ENCODE measurements at regions not wholly inside any gene's neighbourhood (a gene's known extent, or its start where the extent isn't known, plus 50 kb on each side); places are given as distances from the start of the nearest gene placed in this dataset.
"Not testable (repeated sequence)": the region's sequence is repeated elsewhere in the genome, so short reads cannot be mapped to it uniquely, and the experiment has no call there.

DNA sequence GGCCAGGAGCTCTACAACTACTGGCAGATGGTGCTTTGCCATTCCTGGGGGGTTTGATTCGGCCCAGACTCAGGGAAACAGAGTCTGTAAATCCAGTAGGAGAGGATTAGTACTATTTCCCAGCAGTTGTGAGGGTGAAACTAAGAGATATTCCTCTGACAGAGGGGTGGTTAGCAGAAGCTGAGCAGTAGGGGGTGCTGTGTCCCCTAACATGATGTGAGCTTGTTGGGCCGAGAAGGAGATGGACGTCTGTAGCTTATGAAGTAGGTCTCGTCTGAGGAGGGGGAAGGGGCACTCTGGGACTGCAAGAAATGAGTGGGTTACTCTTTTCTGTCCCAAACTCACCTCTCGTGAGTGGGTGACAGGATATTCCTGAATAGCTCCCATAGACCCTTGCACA is 179.2 kb upstream of the MBL2 start:
- Mint-ChIP-seq H3K4me1 (ENCODE audit: insufficient read depth, unreplicated experiment) (no peaks in the 10 kb centered on the region), H3K9me3 (ENCODE audit: unreplicated experiment) (no peaks in the 10 kb centered on the region), H3K36me3 (ENCODE audit: insufficient read depth, unreplicated experiment) (no peaks in the 10 kb centered on the region), H3K27ac (ENCODE audit: low read depth, unreplicated experiment) (no peak overlapping the region), H3K4me3 (ENCODE audit: unreplicated experiment) (no peak overlapping the region), H3K27me3 (ENCODE audit: insufficient read depth, unreplicated experiment) (no peaks in the 10 kb centered on the region)
- intact Hi-C loops (cut with micrococcal nuclease): loop anchor here (10.0 kb wide), 2 partner anchors 253 to 363 kb away; no protein-coding TSS in a partner anchor
- peak; percentile 33 for TF ChIP-seq CTCF (IDR thresholded peaks at IDR 0.05; ENCODE audit: unreplicated experiment)
- ChIA-PET CTCF (interaction anchor here (1.0 to 2.4 kb wide), 4 partner anchors 10 to 645 kb away, joined by 3 to 6 read pairs (median 4); no protein-coding TSS in a partner anchor), POLR2A (interaction anchor here (0.6 kb wide), 1 partner anchor 10 kb away, joined by 3 read pairs; no protein-coding TSS in a partner anchor)
- BruUV-seq (replicated peaks): no TSS peak
- DNase-seq (ENCODE audit: unreplicated experiment): peak; percentile 66

DNA sequence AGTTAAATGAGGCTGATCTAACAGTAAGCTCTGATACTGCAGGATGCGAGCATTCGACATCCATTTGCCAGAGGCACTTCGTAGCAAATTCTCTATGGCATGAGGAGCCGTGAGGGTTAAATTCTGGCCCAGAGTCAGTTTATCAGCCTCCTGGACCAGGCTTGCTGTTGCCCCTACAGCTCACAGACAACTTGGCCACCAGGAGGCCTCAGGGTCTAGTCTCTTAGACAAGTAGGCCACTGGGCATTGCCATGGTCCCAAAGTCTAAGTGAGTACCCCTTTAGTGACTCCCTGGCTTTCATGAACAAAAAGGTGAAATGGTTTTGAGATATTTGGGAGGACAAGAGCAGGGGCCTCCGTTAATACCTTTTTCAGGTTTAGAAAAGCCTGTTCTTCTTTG is 178.0 kb upstream of the MBL2 start:
- Mint-ChIP-seq H3K4me3 (ENCODE audit: unreplicated experiment) (no peak overlapping the region), H3K27ac (ENCODE audit: low read depth, unreplicated experiment) (no peak overlapping the region), H3K9me3 (ENCODE audit: unreplicated experiment) (no peaks in the 10 kb centered on the region), H3K27me3 (ENCODE audit: insufficient read depth, unreplicated experiment) (no peaks in the 10 kb centered on the region), H3K36me3 (ENCODE audit: insufficient read depth, unreplicated experiment) (no peaks in the 10 kb centered on the region), H3K4me1 (ENCODE audit: insufficient read depth, unreplicated experiment) (no peaks in the 10 kb centered on the region)
- no TSS peak for BruUV-seq (replicated peaks)
- ChIA-PET POLR2A (no interaction called here), CTCF (interaction anchor here (0.6 to 2.4 kb wide), 2 partner anchors 11 to 82 kb away, joined by 4 to 6 read pairs; no protein-coding TSS in a partner anchor)
- intact Hi-C loops (cut with micrococcal nuclease): loop anchor here (10.0 kb wide), 2 partner anchors 254 to 364 kb away; no protein-coding TSS in a partner anchor
- no peak for TF ChIP-seq CTCF (IDR thresholded peaks at IDR 0.05; ENCODE audit: unreplicated experiment)
- no peak for DNase-seq (ENCODE audit: unreplicated experiment)

- no peak for TF ChIP-seq CTCF (IDR thresholded peaks at IDR 0.05; ENCODE audit: unreplicated experiment)
- ChIA-PET CTCF (no interaction called here), POLR2A (no interaction called here)
- Mint-ChIP-seq H3K9me3 (ENCODE audit: unreplicated experiment) (no peaks in the 10 kb centered on the region), H3K4me1 (ENCODE audit: insufficient read depth, unreplicated experiment) (no peaks in the 10 kb centered on the region), H3K36me3 (ENCODE audit: insufficient read depth, unreplicated experiment) (no peaks in the 10 kb centered on the region), H3K27me3 (ENCODE audit: insufficient read depth, unreplicated experiment) (no peaks in the 10 kb centered on the region), H3K4me3 (ENCODE audit: unreplicated experiment) (no peak overlapping the region), H3K27ac (ENCODE audit: low read depth, unreplicated experiment) (no peak overlapping the region)
- intact Hi-C loops (cut with micrococcal nuclease): loop anchor here (10.0 kb wide), 2 partner anchors 255 to 365 kb away; no protein-coding TSS in a partner anchor
- DNase-seq (ENCODE audit: unreplicated experiment): no peak
- BruUV-seq (replicated peaks): no TSS peak
Measured at GRCh38 chr10:52949899-52950298, 177.3 kb upstream of the MBL2 start.

DNA sequence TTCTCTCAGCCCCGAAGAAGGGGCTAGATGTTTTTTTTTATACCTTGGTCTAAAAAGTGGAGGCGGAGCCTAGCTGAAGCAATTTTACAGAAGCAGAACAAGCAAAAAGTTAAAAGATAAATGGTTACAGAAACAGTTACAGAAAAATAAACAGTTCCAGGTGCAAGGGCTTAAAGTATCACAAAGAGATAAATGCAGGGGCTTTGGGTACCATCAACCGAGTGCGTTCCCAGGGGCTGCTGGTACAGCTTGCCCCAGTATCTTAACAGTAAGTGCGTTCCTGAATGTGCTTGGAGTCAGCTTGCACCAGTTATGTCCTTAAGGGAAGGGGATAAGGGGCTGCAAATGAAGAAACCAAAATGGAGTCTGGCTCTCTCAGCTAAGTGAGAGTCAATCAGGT is 173.9 kb upstream of the MBL2 start:
- intact Hi-C loops (cut with micrococcal nuclease): no loop called here
- Mint-ChIP-seq H3K27ac (ENCODE audit: low read depth, unreplicated experiment) (no peak overlapping the region), H3K9me3 (ENCODE audit: unreplicated experiment) (no peaks in the 10 kb centered on the region), H3K4me1 (ENCODE audit: insufficient read depth, unreplicated experiment) (no peaks in the 10 kb centered on the region), H3K4me3 (ENCODE audit: unreplicated experiment) (no peak overlapping the region), H3K27me3 (ENCODE audit: insufficient read depth, unreplicated experiment) (no peaks in the 10 kb centered on the region), H3K36me3 (ENCODE audit: insufficient read depth, unreplicated experiment) (no peaks in the 10 kb centered on the region)
- no peak for TF ChIP-seq CTCF (IDR thresholded peaks at IDR 0.05; ENCODE audit: unreplicated experiment)
- ChIA-PET CTCF (interaction anchor here (1.0 to 1.6 kb wide), 2 partner anchors 12 to 61 kb away, joined by 3 to 5 read pairs; no protein-coding TSS in a partner anchor), POLR2A (no interaction called here)
- no peak for DNase-seq (ENCODE audit: unreplicated experiment)
- no TSS peak for BruUV-seq (replicated peaks)

DNA sequence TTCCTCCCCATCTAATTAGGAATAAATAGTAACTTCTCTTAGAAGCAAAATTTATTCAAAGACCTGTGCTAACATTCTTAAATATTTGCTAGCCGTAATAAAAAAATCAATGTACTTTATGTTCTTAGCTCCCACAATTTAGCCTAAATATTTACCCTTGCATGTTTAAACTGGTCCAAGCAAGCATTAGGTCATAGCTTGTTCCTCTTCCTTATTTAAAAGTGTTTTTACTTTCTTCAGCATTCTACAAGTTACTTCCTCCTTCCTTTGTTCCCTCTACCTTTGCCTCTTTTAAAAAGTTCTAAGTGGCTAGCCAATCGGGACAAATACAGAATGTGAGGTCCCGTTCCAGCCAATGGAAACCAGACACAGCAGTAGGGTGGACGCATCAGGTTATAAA is 172.9 kb upstream of the MBL2 start:
- intact Hi-C loops (cut with micrococcal nuclease); H3K9me3 Mint-ChIP-seq (ENCODE audit: unreplicated experiment); POLR2A ChIA-PET; H3K4me3 Mint-ChIP-seq (ENCODE audit: unreplicated experiment); H3K27ac Mint-ChIP-seq (ENCODE audit: low read depth, unreplicated experiment); H3K4me1 Mint-ChIP-seq (ENCODE audit: insufficient read depth, unreplicated experiment); H3K27me3 Mint-ChIP-seq (ENCODE audit: insufficient read depth, unreplicated experiment); BruUV-seq (replicated peaks); DNase-seq (ENCODE audit: unreplicated experiment); H3K36me3 Mint-ChIP-seq (ENCODE audit: insufficient read depth, unreplicated experiment): not testable (repeated sequence)
- CTCF ChIA-PET: interaction anchor here (1.0 to 1.6 kb wide), 2 partner anchors 13 to 60 kb away, joined by 3 to 5 read pairs; no protein-coding TSS in a partner anchor
